ENCODE measurements at regions not wholly inside any gene's neighbourhood (a gene's known extent, or its start where the extent isn't known, plus 50 kb on each side); places are given as distances from the start of the nearest gene placed in this dataset.
"Not testable (repeated sequence)": the region's sequence is repeated elsewhere in the genome, so short reads cannot be mapped to it uniquely, and the experiment has no call there.

DNA sequence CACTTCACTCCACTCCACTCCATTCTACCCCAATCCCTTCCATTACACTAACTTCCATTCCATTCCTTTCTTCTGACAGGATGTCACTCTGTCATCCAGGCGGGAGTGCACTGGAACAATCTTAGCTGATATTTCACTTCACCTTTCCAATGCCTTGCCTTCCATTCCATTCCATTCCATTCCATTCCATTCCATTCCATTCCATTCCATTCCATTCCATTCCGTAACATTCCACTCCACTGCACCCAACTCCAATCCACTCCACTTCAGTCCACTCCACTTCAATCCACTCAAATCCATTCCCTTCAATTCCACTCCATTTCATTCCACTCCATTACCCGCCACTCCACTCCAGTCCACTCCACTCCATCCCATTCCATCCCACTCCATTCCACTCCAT is 1099.4 kb downstream of the TSPY10 start:
- no peaks in the 10 kb centered on the region for H3K27me3 ChIP-seq
- no peak overlapping the region for H3K27ac ChIP-seq
- peaks cover 0 to 3% (median 0%) of the 10 kb centered on the region in 4 donors for H3K9me3 ChIP-seq
- no peaks in the 10 kb centered on the region for H3K36me3 ChIP-seq
- 20 to 64% (median 55%) methylated on average over 1 to 3 of the region's 3 CpGs; no CpG with 5 or more reads in 1 of the 5 donors for WGBS, 5 donors
- TF ChIP-seq POLR2A (IDR thresholded peaks at IDR 0.05) (no peak), POLR2AphosphoS5 (IDR thresholded peaks at IDR 0.05) (no peak)
- TF ChIP-seq, protein P1, sequence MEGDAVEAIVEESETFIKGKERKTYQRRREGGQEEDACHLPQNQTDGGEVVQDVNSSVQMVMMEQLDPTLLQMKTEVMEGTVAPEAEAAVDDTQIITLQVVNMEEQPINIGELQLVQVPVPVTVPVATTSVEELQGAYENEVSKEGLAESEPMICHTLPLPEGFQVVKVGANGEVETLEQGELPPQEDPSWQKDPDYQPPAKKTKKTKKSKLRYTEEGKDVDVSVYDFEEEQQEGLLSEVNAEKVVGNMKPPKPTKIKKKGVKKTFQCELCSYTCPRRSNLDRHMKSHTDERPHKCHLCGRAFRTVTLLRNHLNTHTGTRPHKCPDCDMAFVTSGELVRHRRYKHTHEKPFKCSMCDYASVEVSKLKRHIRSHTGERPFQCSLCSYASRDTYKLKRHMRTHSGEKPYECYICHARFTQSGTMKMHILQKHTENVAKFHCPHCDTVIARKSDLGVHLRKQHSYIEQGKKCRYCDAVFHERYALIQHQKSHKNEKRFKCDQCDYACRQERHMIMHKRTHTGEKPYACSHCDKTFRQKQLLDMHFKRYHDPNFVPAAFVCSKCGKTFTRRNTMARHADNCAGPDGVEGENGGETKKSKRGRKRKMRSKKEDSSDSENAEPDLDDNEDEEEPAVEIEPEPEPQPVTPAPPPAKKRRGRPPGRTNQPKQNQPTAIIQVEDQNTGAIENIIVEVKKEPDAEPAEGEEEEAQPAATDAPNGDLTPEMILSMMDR (IDR thresholded peaks at IDR 0.05): no peak
- no peaks in the 10 kb centered on the region for H3K4me1 ChIP-seq
- no peak overlapping the region for H3K4me3 ChIP-seq
- intact Hi-C loops (cut with DNase I; ENCODE audit: low total_unique reads): no loop called here
- DNase-seq: peak in 1 of 2 donors; percentile 82

DNA sequence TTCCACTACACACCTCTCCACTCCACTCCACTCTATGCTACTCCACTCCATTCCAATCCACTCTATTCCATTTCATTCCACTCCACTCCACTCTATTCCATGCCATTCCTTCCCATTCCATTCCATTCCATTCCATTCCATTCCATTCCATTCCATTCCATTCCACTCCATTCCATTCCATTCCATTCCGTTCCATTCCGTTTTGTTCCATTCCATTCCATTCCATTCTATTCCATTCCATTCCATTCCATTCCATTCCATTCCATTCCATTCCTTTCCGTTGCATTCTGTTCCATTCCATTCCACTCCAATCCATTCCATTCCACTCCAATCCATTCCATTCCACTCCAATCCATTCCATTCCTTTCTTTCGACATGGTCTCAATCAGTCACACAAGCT is 1121.1 kb downstream of the TSPY10 start:
- WGBS, 5 donors: 80% methylated on average over 2 of the region's 4 CpGs; no CpG with 5 or more reads in 4 of the 5 donors
- intact Hi-C loops (cut with DNase I; ENCODE audit: low total_unique reads); H3K4me3 ChIP-seq: not testable (repeated sequence)

DNA sequence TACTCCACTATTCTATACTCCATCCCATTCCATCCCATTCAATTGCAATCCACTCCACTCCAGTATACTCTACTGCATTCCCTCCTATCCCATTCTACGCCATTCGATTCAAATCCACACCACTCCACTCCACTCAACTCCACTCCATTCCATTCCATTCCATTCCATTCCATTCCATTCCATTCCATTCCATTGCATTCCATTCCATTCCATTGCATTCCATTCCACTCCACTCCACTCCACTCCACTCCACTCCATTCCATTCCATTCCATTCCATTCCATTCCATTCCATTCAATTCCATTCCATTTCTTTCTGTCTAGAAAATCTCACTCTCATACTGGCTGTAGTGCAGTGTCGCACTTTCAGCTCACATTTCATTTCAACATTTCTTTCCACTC is 1129.4 kb downstream of the TSPY10 start:
- H3K27ac ChIP-seq; intact Hi-C loops (cut with DNase I; ENCODE audit: low total_unique reads); H3K36me3 ChIP-seq; DNase-seq; H3K4me1 ChIP-seq; H3K4me3 ChIP-seq; H3K27me3 ChIP-seq: not testable (repeated sequence)
- 65 to 76% (median 68%) methylated on average over 3 of the region's 3 CpGs; no CpG with 5 or more reads in 2 of the 5 donors for WGBS, 5 donors
- H3K9me3 ChIP-seq: peaks cover 0 to 26% (median 0%) of the 10 kb centered on the region in 4 donors

More for the DNA sequence above, 1121.1 kb downstream of the TSPY10 start:
- not testable (repeated sequence) for H3K4me1 ChIP-seq, DNase-seq, H3K27ac ChIP-seq, H3K36me3 ChIP-seq, H3K27me3 ChIP-seq, H3K9me3 ChIP-seq

DNA sequence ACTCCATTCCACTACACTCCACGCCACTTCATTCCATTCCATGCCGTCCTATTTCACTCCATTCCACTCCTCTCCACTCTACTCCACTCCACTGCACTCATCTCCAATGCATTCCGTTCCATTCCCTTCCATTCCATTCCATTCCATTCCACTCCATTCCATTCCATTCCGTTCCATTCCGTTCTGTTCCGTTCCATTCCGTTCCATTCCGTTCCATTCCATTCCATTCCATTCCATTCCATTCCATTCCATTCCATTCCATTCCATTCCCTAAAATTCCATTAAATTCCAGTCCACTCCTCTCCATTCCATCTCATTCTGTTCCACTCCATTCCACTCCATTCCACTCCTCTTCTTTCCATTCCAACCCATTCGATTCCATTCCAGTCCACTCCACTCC is 1139.1 kb downstream of the TSPY10 start:
- Histone ChIP-seq H3K4me3 (no peak overlapping the region), H3K27me3 (no peaks in the 10 kb centered on the region), H3K9me3 (peaks cover 0 to 30% (median 0%) of the 10 kb centered on the region in 4 donors), H3K36me3 (no peaks in the 10 kb centered on the region), H3K4me1 (no peaks in the 10 kb centered on the region), H3K27ac (no peak overlapping the region)
- 19 to 58% (median 43%) methylated on average over 2 to 9 of the region's 9 CpGs for WGBS, 5 donors
- intact Hi-C loops (cut with DNase I; ENCODE audit: low total_unique reads): no loop called here
- TF ChIP-seq POLR2A (IDR thresholded peaks at IDR 0.05) (no peak), POLR2AphosphoS5 (IDR thresholded peaks at IDR 0.05) (no peak), EP300 (IDR thresholded peaks at IDR 0.05) (no peak)
- TF ChIP-seq, protein P1 (IDR thresholded peaks at IDR 0.05): no peak
- DNase-seq: no peak

DNA sequence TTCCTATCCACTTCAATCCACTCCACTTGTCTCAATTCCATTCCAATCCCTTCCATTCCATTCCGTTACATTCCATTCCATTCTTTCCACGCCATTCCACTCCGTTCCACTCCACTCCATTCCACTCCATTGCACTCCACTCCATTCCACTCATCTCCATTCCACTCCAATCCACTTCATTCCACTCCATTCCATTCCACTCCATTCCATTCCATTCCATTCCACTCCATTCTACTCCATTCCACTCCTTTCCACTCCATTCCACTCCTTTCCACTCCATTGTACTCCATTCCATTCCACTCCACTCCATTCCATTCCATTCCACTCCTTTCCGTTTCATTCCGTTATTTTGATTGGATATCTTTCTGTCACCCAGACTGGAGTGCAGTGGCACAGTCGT is 1158.7 kb downstream of the TSPY10 start:
- Histone ChIP-seq H3K4me1 (no peaks in the 10 kb centered on the region), H3K4me3 (no peak overlapping the region), H3K36me3 (no peaks in the 10 kb centered on the region), H3K27me3 (no peaks in the 10 kb centered on the region), H3K9me3 (peaks cover 0 to 28% (median 0%) of the 10 kb centered on the region in 4 donors), H3K27ac (no peak overlapping the region)
- WGBS, 5 donors: 51 to 55% (median 53%) methylated on average over 6 of the region's 6 CpGs; no CpG with 5 or more reads in 2 of the 5 donors
- no peak for TF ChIP-seq POLR2A (IDR thresholded peaks at IDR 0.05)
- no peak for TF ChIP-seq POLR2AphosphoS5 (IDR thresholded peaks at IDR 0.05)
- TF ChIP-seq, protein P1 (IDR thresholded peaks at IDR 0.05): no peak
- TF ChIP-seq EP300 (IDR thresholded peaks at IDR 0.05): no peak
- intact Hi-C loops (cut with DNase I; ENCODE audit: low total_unique reads): no loop called here
- DNase-seq: no peak

Measured in stomach (tissue), 8 donors.